ENCODE measurements at regions not wholly inside any gene's neighbourhood (a gene's known extent, or its start where the extent isn't known, plus 50 kb on each side); places are given as distances from the start of the nearest gene placed in this dataset.
"Not testable (repeated sequence)": the region's sequence is repeated elsewhere in the genome, so short reads cannot be mapped to it uniquely, and the experiment has no call there.

GRCh38 chr11:81278991-81279390 is 1454.7 kb downstream of the FAM181B start:
- DNase-seq (ENCODE audit: low spot score), result no peak

- DNase-seq (ENCODE audit: low spot score), result no peak
Measured at GRCh38 chr11:81270686-81271085, 1463.0 kb downstream of the FAM181B start.

- no peak for DNase-seq (ENCODE audit: low spot score)
Measured at GRCh38 chr11:81267246-81267645, 1466.4 kb downstream of the FAM181B start.

GRCh38 chr11:81259471-81259870 is 1474.2 kb downstream of the FAM181B start:
- DNase-seq (ENCODE audit: low spot score), result no peak

GRCh38 chr11:81255895-81256294 is 1477.8 kb downstream of the FAM181B start:
- no peak for DNase-seq (ENCODE audit: low spot score)

- no peak for DNase-seq (ENCODE audit: low spot score)
Measured at GRCh38 chr11:81253244-81253643, 1480.4 kb downstream of the FAM181B start.

- no peak for DNase-seq (ENCODE audit: low spot score)
Measured at GRCh38 chr11:81246941-81247340, 1486.7 kb downstream of the FAM181B start.

- no peak for DNase-seq (ENCODE audit: low spot score)
Measured at GRCh38 chr11:81245791-81246190, 1487.9 kb downstream of the FAM181B start.

GRCh38 chr11:81241672-81242275 is 1491.9 kb downstream of the FAM181B start:
- no peak for DNase-seq (ENCODE audit: low spot score)

- DNase-seq (ENCODE audit: low spot score), result no peak
Measured at GRCh38 chr11:81237139-81237538, 1496.5 kb downstream of the FAM181B start.

GRCh38 chr11:81227409-81227808 is 1506.3 kb downstream of the FAM181B start:
- not testable (repeated sequence) for DNase-seq (ENCODE audit: low spot score)

GRCh38 chr11:81224396-81224795 is 1509.3 kb downstream of the FAM181B start:
- DNase-seq (ENCODE audit: low spot score), result no peak

- DNase-seq (ENCODE audit: low spot score), result no peak
Measured at GRCh38 chr11:81222491-81222890, 1511.2 kb downstream of the FAM181B start.

GRCh38 chr11:81220146-81220895 is 1513.3 kb downstream of the FAM181B start:
- no peak for DNase-seq (ENCODE audit: low spot score)

- no peak for DNase-seq (ENCODE audit: low spot score)
Measured at GRCh38 chr11:81219661-81220060, 1514.0 kb downstream of the FAM181B start.

GRCh38 chr11:81218440-81218839 is 1515.2 kb downstream of the FAM181B start:
- no peak for DNase-seq (ENCODE audit: low spot score)

- no peak for DNase-seq (ENCODE audit: low spot score)
Measured at GRCh38 chr11:81211050-81211449, 1522.6 kb downstream of the FAM181B start.

- no peak for DNase-seq (ENCODE audit: low spot score)
Measured at GRCh38 chr11:81207421-81208054, 1526.1 kb downstream of the FAM181B start.

GRCh38 chr11:81203876-81204275 is 1529.8 kb downstream of the FAM181B start:
- no peak for DNase-seq (ENCODE audit: low spot score)

- DNase-seq (ENCODE audit: low spot score), result no peak
Measured at GRCh38 chr11:81197396-81197795, 1536.3 kb downstream of the FAM181B start.

- no peak for DNase-seq (ENCODE audit: low spot score)
Measured at GRCh38 chr11:81192516-81192915, 1541.1 kb downstream of the FAM181B start.

GRCh38 chr11:81190546-81190945 is 1543.1 kb downstream of the FAM181B start:
- DNase-seq (ENCODE audit: low spot score), result no peak

GRCh38 chr11:81187033-81187432 is 1546.6 kb downstream of the FAM181B start:
- not testable (repeated sequence) for DNase-seq (ENCODE audit: low spot score)
